Upper lobe of right lung (tissue), 1 donor: ENCODE measurements at regions not wholly inside any gene's neighbourhood (a gene's known extent, or its start where the extent isn't known, plus 50 kb on each side); places are given as distances from the start of the nearest gene placed in this dataset.

ENCODE experiments used
- ATAC-seq: fragments of 200-7000 bp; cut with Tn5 transposase; one replicate; pipeline ENCODE4 v1.9.1; 2020; ENCODE audit warnings: mild to moderate bottlenecking, moderate library complexity
- DNase-seq: peaks from one replicate; pipeline ENCODE4 v3.0.0-alpha.2; 2020
- H3K27ac ChIP-seq: fragments of 200-600 bp; one replicate; pipeline ENCODE4 v1.8.0; 2022
- H3K27me3 ChIP-seq: fragments of 200-600 bp; one replicate; pipeline ENCODE4 v1.8.0; 2022; ENCODE audit warnings: mild to moderate bottlenecking
- H3K36me3 ChIP-seq: fragments of 200-600 bp; one replicate; pipeline ENCODE4 v1.8.0; 2022
- H3K4me1 ChIP-seq: fragments of 200-600 bp; one replicate; pipeline ENCODE4 v1.8.0; 2022
- H3K4me3 ChIP-seq: fragments of 200-600 bp; one replicate; pipeline ENCODE4 v1.8.0; 2022; ENCODE audit warnings: mild to moderate bottlenecking
- H3K9me3 ChIP-seq: fragments of 200-600 bp; one replicate; pipeline ENCODE4 v1.8.0; 2022
- CTCF ChIP-seq: fragments of 200-600 bp; IDR thresholded peaks from one replicate; pipeline ENCODE4 v1.8.0; 2022; ENCODE audit warnings: antibody characterized with exemption
- intact Hi-C: fragments of 100-400 bp; cut with DNase I; formaldehyde crosslinking; loops from one replicate; pipeline ENCODE4 v1.11.0; 2022
- donor health status: DM: no; HTN: yes; CAD: no; lungs with severe emphysema.

DNA sequence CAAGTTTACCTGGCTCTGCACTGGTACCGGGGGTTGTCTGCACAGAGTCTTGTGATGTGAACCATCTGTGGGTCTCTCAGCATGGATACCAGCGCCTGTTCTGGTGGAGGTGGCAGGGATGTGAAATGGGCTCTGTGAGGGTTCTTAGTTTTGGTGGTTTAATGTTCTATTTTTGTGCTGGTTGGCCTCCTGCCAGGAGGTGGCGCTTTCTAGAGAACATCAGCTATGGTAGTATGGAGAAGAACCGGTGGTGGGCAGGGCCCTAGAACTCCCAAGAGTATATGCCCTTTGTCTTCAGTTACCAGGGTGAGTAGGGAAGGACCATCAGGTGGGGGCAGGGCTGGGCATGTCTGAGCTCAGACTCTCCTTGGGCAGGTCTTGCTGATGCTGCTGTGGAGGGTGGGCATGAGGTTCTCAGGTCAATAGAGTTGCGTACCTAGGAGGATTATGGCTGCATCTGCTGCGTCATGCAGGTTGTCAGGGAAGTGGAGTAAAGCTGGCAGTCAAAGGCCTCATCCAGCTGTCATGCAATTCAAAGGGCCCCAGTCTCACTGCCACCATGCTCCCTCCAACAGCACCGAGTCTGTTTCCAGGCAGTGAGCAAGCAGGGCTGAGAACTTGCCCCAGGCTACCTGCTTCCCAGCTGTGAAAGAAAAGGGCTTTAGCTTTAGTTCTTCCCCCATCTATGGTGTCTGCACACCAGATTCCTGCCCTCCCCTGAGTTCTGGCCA is 278.0 kb downstream of the METTL4 start:
- no peak for TF ChIP-seq CTCF
- intact Hi-C loops = no loop called here

DNA sequence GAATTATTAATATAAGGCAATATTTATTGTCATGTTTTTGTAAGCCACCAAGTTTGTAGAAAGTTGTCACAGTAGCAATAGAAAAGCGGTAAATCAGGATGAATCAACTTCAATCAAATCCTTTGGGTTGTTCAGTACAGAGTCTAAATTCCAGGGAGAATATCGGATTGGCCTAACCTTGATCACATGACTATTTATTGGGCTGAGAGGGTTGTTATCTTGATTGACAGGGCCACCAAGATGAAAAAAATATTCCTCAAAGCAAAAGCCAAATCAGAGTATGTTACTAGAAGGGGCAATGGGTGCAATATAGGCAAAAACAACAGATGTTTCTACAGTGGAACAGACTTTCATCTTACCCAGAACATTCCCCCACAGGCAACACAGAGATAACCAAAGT is 270.0 kb downstream of the METTL4 start:
- H3K4me1 ChIP-seq = no peaks in the 10 kb centered on the region
- DNase-seq (no peak), ATAC-seq (no peak)
- H3K9me3 ChIP-seq = no peaks in the 10 kb centered on the region
- no peak overlapping the region for H3K4me3 ChIP-seq
- no peaks in the 10 kb centered on the region for H3K27me3 ChIP-seq
- no peak overlapping the region for H3K27ac ChIP-seq
- H3K36me3 ChIP-seq = no peaks in the 10 kb centered on the region
- no peak for TF ChIP-seq CTCF
- intact Hi-C loops = no loop called here

More for the DNA sequence above, 278.0 kb downstream of the METTL4 start:
- no peak for ATAC-seq
- H3K4me3 ChIP-seq = no peak overlapping the region
- no peaks in the 10 kb centered on the region for H3K27me3 ChIP-seq
- no peaks in the 10 kb centered on the region for H3K9me3 ChIP-seq
- DNase-seq = no peak
- no peaks in the 10 kb centered on the region for H3K36me3 ChIP-seq
- H3K4me1 ChIP-seq = no peaks in the 10 kb centered on the region
- no peak overlapping the region for H3K27ac ChIP-seq

- intact Hi-C loops = no loop called here
- H3K27ac ChIP-seq = no peak overlapping the region
- ATAC-seq = no peak
- no peak for DNase-seq
- TF ChIP-seq CTCF = no peak
- H3K9me3 ChIP-seq = no peaks in the 10 kb centered on the region
- H3K36me3 ChIP-seq = no peaks in the 10 kb centered on the region
- H3K4me1 ChIP-seq = no peaks in the 10 kb centered on the region
- no peak overlapping the region for H3K4me3 ChIP-seq
- H3K27me3 ChIP-seq = no peaks in the 10 kb centered on the region
These were observed 269.3 kb downstream of the METTL4 start for GRCh38 chr18:2302012-2302411.

DNA sequence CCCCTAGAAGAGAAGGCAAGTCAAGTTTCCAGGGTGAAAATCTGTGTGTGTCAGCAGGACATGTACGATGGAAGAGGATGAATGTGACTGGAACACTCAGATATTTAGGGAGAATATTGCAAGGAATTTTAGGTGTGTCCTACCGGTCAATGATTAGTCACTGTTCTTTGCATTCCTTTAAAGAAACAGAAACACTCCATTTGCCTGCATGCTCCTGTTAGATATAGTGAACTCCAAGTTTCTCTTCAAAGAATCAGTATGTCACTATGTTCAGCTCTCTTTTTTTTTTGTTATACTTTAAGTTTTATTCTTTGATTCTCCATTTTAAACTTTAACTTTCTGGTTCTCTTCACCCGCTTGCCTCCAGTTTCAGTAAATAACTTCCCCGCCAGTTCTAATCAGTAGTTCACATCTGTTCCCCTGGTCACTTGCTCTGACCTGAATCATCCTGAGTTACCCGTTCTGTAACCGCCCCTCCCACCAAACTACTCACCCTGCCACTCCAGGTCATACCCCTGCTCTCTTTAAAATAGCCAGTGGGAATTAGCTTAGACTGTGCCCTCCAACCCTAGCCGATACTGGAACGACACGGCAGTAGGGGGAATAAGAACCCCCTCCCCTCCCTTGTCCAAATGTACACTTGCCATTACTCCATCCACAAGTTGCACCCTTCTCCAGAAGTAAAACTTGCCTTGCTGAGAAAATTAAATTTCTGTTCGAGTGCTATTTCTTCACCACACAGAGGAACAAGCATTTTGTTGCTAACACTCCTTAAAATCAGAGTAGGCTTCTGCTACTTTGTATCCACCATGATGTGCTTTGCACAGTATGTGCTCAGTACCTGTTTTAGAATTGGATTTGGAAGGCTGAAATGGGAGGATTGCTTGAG is 268.4 kb downstream of the METTL4 start:
- H3K4me1 ChIP-seq = no peaks in the 10 kb centered on the region
- no peak for TF ChIP-seq CTCF
- H3K27me3 ChIP-seq = no peaks in the 10 kb centered on the region
- H3K9me3 ChIP-seq = no peaks in the 10 kb centered on the region
- H3K27ac ChIP-seq = no peak overlapping the region
- intact Hi-C loops = no loop called here
- no peak for DNase-seq
- no peak overlapping the region for H3K4me3 ChIP-seq
- ATAC-seq = no peak
- no peaks in the 10 kb centered on the region for H3K36me3 ChIP-seq

- no peak overlapping the region for H3K27ac ChIP-seq
- no peaks in the 10 kb centered on the region for H3K4me1 ChIP-seq
- H3K9me3 ChIP-seq = no peaks in the 10 kb centered on the region
- intact Hi-C loops = no loop called here
- ATAC-seq (no peak), DNase-seq (no peak)
- no peak for TF ChIP-seq CTCF
- H3K36me3 ChIP-seq = no peaks in the 10 kb centered on the region
- no peaks in the 10 kb centered on the region for H3K27me3 ChIP-seq
- H3K4me3 ChIP-seq = no peak overlapping the region
These were observed 267.6 kb downstream of the METTL4 start for GRCh38 chr18:2303517-2304238.
